ENCODE measurements at regions not wholly inside any gene's neighbourhood (a gene's known extent, or its start where the extent isn't known, plus 50 kb on each side); places are given as distances from the start of the nearest gene placed in this dataset.

DNA sequence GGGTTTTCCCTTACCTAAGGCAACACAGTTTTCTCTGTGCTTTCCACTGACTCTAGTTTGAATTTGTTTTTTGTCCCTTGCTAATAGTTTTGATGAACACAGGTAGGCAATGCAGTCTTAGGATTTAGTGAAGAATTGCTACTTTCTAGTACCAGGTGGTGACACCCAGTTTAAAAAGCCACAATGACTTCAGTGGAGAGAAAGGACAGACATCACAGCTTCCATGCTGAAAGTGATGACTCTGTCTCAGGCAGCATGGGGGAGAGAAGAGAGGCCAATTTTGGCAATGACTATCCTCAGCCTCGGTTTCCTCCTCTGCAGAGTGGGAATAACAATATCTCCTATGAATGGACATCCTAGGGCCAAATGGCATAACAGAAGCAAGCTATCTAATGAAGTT lies 118.8 kb downstream of the AXIN2 start:
- DNase-seq: no peak

DNA sequence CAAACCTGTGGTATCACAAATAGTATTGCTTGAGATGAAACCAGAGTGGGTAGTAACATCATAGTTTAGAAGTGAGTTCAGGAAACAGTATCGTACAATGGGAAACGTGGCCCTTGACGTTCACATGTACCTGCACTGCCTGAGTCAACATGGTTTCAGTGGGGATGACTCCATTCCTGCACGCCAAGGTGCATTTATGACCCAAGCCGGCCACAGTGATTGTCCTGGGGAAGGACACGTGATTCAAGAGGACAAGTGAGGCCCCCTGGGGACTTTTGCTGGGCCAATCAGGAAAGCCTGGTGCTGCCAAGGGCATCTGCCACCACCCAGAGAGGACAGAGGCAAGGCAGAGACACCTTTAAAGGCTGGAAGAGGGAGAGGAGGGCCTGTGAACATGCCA lies 119.2 kb downstream of the AXIN2 start:
- no peak for DNase-seq

DNA sequence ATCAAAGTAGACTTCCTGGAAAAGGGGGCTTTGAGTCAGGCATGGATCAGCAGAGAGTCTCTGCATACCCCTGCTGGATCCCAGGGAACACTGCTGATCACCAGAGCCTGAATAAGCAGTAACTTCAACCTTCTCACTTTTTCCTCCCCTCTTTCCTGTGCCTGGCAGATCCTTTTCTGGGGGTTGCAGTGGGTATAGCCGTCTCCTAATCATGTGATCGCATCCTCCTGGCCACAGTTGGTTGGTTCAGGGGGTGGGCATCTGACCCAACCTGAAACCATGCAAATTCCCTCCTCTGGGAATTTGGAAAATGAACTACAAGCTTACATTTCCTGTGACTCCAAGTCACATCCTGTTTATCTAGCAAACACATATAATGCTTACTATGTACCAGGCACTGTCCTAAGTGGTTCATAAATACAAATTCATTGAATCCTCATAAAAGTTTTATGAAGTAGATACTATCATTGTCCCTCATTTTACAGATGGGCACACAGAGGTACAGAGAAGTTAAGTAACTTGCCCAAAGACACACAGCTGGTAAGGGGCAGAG lies 120.3 kb downstream of the AXIN2 start:
- no peak for DNase-seq

DNA sequence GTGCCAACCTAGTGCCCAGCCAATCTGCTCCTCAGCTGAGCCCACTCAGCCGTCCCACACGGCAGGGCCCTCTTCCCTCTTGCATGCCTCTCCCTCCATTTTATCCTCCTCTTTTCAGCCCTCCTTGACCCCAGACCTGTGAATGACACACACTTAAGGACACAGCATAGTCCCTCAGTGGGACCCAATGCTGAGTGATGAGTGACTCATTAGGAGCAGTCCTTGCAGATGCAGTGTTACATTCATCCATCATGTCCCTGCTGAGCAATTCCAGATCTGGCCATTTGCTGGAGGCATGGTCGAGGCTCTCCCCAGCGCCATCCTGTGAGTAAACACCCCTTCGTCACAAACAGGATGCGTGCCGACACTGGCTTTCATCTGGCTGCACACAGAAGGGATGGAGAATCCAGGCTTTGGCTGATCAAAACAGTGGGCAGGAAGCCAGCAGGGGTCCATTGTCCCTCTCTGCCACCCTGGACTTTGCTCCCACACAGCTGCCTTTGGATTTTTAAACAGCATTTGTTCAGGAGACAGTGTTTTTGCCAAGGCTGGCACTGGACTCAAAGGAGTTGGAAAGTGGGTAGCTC lies 122.6 kb downstream of the AXIN2 start:
- DNase-seq: no peak

DNA sequence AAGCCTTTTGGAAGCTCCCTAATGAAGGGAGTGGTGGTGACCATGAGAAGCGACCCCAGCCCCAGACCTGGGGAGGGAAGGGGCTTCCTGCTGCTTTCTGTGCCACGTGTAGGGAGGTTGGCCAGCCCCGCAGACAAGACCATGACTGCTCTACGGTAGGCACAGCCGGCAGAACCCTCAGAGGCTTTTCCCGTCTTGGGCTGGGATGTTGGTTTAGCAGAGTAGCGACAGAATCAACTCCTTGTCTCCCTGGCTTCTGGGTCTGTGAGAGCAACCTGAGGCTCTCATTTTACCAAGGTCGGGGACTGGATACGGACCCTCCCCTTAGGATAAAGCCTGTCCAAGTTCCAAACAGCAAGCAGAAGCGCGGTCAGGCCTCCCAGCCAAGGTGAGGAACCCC lies 123.3 kb downstream of the AXIN2 start:
- no peak for DNase-seq

DNA sequence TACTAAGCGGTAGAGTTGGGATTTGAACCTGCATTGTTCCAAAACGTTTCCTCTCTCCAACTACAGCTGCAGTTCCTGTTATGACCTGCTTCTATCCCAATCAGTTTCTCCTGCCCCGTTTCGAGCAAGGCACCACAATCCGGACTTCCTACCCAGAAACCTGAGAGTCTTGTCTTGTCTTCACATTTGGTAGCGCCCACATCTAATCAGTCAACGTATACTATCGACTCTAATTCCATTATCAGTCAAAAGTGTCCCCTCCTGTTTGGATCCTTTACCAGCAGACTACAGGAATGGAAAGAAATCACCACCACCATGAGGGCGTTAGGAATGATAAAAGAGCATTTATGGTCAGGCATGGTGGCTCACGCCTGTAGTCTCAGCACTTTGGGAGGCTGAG lies 124.6 kb downstream of the AXIN2 start:
- no peak for DNase-seq

DNA sequence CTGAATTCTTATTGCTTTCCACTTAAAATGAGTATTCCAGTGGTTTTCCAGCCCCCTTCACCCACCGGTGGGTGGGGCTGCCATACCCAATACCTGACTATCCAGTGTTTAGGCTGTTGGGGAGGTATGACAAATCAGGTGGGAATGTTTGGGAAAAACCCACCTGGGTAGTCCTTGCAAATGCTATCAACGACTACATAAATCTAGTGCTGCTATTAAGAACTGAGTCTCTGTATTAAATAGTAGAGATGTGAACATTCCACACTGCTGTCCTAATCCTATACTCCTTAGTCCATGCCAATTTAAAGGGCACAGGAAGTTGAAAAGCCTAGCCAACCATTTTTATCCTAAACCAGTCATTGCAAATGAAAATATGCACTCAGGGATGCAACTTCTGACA lies 126.6 kb downstream of the AXIN2 start:
- no peak for DNase-seq

DNA sequence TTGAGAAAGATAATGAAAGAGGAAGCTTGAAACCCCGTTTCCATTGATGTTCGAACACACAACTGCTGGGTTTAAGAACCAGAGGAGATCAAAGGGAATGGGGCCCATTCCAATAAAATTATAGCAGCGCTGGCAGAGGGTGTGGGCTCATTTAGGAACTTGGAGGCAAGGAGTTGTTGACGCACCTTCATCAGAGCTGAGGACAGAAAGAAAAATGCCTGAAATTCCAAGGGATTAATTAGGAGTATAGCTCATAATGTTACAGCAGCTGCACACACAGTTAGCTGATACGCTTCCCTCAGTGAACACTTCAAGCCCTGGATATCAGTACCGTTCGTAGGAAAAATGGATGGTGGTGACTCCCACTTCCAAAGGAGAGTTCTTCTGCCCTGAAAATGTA lies 127.2 kb downstream of the AXIN2 start:
- DNase-seq: no peak

DNA sequence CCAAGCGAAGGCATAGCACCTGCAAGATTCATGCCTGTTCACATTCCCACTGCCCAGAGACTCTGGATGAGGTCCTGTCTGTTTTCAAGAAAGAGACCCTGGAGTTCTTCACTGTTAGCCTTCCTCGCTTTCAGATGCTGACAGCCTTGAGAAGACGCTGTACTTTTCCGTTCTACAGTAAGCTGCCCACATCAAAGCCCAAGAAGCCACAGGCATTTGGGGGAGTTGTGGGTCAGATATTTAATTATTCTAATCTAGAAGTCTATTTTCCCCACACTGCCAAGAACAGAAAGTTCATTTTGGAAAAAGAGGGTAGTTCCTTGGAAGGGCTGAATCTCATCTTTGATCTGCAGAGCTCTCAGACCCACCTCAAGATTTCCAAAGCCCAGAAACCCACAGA lies 127.9 kb downstream of the AXIN2 start:
- peak in 1 of 2 donors; percentile 35 for DNase-seq

DNA sequence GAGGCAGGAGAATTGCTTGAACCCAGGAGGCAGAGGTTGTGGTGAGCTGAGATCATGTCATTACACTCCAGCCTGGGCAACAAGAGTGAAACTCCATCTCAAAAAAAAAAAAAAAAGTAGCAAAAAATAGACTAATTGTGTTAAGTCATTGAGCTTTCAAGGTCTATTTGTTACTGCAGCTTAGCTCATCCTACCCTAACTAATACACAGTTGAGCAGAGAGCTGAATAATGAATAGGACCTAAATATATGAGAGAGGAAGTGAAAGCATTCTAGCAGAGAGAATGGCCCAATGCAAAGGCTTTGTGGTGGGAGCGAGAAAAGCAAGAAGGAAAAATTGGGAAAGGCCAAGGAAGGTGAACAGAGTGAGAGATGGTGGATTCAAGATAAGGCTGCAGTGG lies 128.3 kb downstream of the AXIN2 start:
- no peak for DNase-seq

DNA sequence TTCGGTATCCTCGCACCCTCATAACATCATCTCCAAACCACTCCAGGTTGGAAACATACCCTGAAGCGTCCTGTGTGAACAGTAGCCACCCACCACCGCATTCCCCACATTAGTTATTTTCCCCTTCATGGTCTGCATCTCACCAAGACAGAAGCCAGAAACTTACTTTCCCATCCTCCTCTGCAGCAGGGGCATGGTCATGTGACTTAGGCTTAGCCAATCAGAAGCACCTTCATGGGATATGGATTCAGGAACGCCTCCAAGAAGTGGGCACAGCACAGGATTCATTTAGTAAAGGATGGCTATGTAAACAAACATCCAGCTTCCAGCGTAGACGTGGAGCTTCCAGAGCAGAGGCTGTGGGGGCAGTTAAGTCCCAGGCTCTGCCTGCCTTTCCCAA lies 130.3 kb downstream of the AXIN2 start:
- no peak for DNase-seq

DNA sequence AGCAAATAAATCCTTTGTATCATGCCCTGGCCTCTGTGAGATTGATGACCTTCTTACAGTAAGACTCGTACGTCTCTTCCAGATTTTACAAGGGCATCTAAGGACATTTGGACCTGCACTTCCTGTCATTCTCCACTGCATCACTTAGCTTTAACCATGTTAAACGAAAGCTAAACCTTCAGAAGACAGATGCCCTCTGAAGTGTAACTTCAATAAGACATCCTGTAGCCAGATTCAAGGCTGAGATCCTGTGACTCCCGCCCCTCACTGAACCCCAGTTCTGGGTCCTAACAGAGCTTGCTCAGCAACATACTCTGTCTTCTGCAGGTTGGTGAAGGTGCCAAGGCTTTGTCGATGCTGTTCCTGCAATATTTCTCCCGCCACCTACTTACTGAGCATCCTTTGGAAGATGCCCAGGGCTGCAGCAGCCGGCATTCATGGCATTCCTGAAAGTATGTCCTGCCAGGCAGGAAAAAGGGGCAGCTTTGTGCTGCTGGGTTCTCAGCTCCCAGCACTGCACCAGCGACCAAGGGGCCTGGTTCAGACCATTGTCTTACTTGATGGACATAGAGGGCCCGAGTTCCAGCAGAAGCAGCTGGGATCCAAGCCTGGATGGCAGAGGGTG lies 131.1 kb downstream of the AXIN2 start:
- DNase-seq: no peak

DNA sequence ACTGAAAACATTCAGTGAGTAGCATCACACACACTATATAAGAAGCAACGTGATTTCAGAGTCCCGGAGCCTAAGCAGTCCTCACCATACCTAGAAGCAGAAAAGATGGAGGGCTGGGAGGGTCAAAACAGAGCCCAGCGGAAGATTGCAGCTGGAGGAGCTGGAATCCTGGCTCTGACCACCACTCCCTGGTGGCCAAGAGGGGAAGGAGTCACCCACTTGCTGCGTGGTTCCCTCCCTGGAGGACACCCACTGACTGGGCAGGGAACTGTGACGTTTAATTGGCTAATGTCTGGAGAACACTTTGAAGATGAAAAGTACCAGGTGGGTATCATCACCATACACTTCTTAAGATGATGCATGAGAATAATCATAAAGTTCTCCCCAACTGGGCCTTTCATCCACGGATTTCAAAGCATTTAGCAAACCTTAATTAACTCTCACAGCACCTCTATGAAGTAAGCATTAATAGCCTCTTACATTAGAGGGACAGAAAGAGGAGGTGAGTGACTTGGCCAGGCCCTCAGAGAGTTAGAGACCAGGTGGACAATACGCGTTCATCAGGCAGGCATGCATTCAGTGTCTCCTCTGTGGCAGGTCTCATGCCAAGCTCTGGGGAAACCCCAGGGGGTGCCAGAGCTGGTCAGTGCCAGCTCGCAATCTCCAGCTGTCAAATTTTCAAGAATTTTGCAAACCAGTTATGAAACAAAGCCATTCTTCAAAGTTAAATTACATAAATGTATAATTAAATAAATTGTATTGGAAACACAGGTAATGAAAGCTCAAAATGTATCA lies 137.9 kb downstream of the AXIN2 start:
- no peak for DNase-seq

DNA sequence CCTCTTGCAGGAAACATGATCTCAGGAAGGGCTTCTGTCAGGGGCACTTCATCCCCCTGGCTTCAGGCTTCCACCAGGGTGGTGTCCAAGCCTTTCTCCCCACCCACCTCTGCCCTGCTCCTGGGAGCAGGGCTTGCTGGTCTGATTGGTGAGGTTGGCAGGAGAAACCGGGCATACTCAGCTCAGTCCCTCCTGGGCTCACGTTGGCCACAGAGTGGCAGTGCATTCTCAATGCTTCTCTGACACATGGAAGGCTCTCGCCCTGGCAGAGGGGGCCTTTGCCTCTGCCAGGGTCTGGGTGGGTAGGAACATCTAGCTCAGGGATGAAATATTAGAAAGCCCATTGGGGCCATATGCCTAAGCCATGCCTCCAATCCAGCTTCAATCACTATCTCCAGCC lies 142.8 kb downstream of the AXIN2 start:
- DNase-seq: no peak

DNA sequence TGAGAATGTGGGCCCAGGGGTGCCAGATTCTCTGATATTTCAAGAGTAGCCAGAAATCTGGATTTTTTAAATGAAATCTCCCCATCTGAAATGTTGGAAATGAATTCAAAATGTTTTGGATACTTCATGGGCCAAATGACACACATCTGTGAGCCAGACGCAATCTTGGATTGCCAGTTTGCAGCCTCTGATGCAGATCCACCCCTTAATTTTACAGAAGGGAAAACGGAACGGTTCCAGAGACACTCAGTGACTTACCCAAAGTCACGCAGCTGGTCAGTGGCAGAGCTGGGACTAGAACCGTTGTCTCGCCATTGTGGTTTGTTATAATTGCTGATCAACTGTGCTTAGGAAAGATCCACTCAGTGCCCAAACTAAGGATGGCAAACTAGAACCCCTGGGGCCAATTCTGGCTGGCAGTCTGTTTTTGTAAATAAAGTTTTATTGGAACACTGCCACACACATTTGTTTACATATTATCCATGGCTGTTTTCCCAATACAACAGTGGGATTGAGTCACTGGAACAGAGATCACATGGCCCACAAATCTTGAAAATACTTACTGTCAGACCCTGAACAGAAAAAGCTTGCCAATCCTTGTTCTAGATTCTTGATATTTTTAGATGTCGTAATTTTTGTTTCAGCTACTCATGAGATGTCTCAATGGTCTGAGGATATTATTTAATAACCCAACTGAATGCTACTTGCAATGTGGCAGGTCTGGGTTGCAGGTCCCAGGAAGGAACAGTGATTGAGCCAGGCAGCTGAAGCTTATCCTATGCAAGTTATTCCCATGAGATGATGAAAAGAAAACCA lies 143.8 kb downstream of the AXIN2 start:
- DNase-seq: no peak

DNA sequence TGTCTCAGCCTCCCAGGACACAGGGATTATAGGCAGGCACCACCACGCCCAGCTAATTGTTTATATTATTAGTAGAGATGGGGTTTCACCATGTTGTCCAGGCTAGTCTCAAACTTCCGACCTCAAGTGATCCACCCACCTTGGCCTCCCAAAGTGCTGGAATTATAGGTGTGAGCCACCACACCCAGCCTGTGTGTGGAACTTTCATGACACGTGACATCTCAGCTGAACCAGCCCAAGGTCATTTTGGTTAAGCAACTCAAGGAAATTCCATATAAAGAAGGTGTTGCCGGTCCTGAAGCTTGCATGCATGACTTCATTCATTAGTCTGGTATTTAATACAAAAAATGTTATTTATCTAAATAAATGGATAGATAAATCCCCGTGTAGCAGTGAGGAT lies 145.5 kb downstream of the AXIN2 start:
- DNase-seq: no peak

DNA sequence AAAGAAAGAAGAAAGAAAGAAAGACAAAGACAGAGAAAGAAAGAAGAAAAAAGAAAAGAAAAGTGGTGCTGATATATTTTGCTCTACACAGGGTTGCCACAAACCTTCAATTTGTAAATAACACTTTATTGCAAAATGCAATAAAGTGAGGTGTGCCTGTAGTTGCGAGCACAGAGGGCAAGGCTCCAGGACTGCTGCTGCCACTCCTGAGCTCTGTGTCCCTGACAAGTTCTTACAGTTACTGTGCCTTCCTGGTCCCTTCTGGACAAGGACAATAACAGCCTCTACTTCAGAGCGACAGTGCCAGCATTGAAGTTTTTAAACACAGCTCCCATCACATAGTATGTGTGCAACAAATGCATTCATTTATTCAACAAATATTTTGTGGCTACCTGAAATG lies 148.1 kb downstream of the AXIN2 start:
- no peak for DNase-seq

DNA sequence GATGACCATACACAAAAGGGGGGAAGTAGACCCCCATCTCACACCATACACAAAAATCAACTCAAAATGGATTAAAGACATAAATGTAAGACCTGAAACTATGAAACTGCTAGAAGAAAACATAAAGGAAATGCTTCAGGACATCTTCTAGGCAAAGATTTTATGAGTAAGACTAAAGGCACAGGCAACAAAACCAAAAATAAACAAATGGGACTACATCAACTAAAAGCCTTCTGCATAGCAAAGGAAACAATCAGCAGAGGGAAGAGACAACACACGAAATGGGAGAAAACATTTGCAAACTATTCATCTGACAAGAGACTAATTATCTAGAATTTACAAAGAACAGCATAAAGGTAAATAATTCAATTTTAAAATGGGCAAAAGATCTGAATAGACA lies 152.1 kb downstream of the AXIN2 start:
- no peak for DNase-seq

DNA sequence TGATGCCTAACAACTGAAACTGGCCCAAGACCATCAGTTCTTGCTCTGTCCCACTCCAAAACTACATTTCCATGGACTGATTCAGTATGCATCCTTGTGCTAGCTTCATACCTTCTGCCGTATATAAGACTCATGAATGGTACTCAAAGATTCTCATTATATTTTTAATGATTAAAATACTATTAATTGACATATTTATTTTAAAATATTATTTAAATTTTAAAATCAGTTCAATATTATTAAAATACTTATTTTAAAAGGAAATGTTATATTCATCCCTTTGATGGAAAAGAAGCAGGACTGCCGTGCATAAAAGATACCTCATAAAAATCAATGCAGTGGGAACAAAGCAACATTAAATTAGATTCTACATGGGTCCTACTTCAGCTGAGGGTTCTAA lies 153.4 kb downstream of the AXIN2 start:
- no peak for DNase-seq

DNA sequence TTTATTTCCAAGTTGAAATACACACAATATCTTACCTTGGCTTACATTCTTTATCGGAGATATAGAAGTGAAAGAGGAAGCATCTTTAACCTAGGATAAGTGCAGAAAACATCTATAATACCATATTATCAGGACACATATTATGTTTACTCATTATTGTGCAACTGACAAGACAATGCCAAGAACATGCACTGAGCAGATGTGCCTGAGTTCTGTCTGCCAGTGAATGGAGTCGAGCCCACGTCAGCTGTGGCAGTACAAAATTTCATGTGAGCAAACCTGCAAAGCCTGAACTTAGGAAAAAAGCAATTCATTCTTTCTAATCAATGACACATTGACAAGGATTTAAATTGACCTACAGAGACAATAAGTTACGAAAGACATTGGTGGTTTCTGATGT lies 154.4 kb downstream of the AXIN2 start:
- DNase-seq: no peak

DNA sequence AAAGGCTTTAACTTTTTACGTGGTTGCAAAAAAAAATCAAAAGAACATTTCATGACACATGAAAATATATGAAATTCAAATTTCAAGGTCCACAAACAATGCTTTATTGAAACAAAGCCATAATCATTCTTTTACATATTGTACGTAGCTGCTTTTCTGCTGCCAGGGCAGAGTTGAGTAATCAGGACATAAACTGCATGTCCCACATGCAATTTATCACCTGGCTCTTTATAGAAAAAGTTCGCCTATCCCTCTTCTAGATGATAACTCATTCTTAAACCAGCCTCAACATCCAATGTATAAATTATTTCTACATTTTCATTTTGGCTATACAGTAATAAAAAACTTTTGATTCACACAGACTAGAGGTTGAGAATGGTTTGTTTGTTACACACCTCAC lies 154.9 kb downstream of the AXIN2 start:
- DNase-seq: no peak

DNA sequence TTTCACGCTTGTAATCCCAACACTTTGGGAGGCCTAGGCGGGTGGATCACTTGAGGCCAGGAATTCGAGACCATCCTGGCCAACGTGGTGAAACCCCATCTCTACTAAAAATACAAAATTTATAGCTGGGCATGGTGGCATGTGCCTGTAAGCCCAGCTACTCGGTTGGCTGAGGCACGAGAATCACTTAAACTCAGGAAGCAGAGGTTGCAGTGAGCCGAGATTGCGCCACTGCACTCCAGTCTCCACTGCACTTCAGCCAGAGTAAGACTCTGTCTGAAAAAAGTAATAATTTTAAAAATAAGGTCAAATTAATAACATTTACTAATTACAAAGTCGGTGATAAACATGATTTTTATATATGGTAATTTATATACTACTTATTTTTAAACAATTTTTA lies 155.9 kb downstream of the AXIN2 start:
- no peak for DNase-seq

DNA sequence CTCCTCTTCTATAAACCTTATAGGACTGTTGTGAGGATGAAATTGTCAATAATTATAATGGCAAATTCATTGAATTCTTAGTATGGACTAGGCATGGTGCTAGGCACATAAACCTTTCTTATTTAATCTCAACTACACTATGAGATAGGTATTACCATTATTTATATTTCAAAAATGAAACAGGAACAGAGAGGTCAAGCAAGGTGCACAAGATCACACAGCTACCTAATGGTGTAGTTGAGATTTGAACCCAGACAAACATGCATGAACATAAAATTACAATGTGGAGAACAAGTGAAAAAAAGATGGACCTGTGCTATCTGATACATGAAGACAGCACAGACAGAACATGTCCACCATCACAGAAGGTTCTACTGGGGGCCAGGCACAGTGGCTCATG lies 156.7 kb downstream of the AXIN2 start:
- no peak for DNase-seq

Measured in stimulated activated CD4-positive, alpha-beta T cell treated with anti-CD3 and anti-CD28 coated beads, Interleukin-2, amount 100 ng/mL, for 24 hours (primary cell).